Stimulated activated naive CD8-positive, alpha-beta T cell treated with anti-CD3 and anti-CD28 coated beads, Interleukin-15, Interleukin-2, amounts not matched to agents 100 U/mL and 50 U/mL, for 24 hours (primary cell): ENCODE measurements at regions not wholly inside any gene's neighbourhood (a gene's known extent, or its start where the extent isn't known, plus 50 kb on each side); places are given as distances from the start of the nearest gene placed in this dataset.
A peak's percentile ranks its signal among the peaks of the same experiment; 100 is the strongest.
"Not testable (repeated sequence)": the region's sequence is repeated elsewhere in the genome, so short reads cannot be mapped to it uniquely, and the experiment has no call there.

Source experiments
- ATAC-seq: fragments of 150-1000 bp; cut with Tn5 transposase; one replicate; pipeline ENCODE4 v1.10.0; 2021
- DNase-seq: peaks from one replicate; pipeline ENCODE4 v3.0.0; 2021

DNA sequence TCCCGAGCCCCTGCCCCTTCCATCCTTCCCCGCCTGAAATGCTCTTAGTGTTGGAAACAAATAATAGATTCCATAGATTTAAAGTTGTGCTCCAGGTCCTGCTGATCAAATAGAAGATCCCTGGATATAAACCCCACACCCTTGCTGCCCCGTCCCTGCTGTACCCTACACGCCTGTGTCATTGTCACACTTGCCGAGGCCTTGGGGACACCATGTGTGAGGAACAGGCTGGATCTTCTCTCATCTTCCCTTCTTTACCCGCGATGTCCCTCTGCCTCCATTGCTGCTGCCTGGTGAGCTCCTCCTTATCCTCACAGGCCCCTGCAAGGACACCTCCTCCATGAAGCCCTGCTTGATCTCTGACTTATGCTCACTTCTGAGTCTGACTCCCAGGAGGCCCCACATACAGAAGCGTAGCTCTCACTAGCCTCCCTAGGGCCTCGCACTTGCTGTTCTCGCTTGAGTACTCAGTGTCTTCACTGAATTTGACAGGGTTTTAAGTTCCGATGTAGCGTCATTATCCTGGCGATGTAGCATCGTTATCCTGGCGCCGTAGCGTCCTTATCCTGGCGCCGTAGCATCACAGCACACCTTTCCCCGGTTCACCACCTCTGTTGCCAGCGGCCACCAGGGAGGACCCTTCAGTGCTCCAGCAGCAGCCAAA is 221.9 kb downstream of the NDUFA10 start:
- ATAC-seq = no peak
- DNase-seq = no peak

DNA sequence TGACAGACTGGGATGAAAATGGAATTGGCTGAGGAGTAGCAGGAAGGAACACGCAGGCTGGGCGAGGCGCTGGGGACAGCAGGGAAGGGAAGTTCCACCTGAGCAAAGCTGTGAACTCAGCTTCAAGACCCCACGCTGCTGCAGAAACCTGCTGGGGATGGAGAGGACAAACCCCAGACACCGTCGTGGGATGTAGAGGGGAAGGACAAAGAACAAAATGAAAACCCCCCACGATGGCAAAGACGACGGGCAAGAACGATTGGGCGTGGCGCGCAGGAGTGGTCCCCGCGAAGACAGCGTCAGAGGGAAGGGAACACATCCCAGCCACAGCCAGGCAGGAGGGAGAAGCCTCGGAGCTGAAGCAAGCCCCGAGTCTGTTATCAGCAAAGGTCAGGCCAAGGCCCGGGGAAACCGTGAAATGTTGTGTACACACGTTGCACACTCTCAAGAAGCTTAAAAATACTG is 222.9 kb downstream of the NDUFA10 start:
- ATAC-seq = no peak
- no peak for DNase-seq

DNA sequence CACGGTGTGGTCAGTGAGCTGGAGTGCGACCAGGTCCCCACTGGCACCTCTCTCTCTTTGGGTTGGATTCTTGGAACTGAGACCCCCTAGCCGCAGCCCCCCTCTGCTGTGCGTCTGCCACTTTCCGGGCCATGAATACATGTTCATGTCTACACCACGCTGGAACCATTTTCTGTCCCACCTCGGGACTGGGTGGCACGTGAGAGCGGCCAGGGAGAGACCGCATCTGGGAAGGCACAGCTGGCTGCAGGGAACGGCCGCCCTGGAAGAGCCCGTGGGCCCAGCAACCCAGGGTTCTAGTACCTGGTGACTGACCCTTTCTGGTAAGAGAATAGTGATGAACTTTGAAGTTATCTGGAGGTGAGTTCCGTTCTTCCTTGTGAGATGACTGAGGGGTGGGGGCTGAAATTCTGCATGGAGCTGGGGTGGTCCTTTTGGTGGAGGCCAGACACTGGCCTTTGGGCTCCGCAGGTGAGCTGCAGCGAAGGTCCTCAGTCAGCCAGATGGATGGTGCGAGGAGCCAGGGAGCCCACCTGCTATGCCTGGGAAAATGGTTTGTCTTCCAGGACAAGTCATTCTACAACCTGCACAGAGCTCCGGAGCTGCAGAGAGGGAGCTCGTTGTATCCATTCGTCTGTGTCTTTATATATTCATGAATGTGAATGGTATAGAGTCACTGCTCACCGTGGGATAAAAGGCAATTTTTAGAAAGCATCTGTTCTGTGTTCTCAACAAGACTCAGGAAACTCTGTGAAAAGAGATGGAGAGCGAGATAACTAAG is 223.5 kb downstream of the NDUFA10 start:
- no peak for ATAC-seq

DNA sequence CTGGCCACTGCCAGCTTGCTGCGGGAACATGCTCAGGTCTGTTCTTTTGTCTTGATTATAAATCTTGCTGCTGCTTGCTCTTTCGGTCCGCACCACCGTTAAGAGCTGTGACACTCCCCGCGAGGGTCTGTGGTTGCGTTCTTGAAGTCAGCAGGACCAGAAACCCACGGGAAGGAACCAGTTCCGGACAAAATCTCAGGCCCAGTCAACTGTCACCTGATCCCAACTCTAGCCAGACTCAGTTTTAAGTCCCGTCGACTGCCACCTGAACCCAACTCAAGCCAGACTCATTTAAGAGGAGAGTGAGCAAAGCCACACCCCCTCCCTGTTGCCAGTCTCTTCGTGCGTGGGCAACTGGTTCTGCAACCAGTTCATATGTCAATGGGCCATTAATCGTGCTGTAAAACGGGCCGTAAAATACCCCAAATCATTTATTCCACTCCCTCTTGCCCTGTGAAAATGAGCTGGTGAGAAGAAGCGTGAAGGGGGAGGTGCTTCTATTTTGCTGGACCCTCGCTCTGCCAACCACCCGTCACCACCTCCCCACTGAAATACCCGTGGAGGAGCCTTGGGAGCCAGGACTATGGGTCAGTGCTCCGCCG is 224.3 kb downstream of the NDUFA10 start:
- ATAC-seq (no peak), DNase-seq (no peak)

More for the DNA sequence above, 223.5 kb downstream of the NDUFA10 start:
- no peak for DNase-seq

DNA sequence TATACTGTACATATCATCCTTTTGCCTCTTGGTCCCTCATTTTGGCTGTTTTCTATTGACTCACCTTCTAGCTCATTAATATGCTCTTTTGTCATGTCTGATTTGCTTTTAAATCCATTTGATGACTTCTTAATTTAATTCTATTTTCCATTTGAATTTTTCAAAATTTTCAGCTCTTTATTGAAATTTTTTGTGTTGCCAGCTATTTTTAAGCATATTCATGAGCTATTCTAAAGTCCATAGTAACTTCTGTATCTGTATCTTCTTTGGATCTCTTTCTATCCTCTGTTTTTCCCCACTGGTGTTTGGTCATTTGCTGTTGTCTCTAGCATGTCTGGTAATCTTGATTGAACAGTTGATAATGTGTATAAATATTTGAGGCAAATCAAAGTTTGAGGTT is 227.8 kb downstream of the NDUFA10 start:
- no peak for ATAC-seq
- DNase-seq = no peak

DNA sequence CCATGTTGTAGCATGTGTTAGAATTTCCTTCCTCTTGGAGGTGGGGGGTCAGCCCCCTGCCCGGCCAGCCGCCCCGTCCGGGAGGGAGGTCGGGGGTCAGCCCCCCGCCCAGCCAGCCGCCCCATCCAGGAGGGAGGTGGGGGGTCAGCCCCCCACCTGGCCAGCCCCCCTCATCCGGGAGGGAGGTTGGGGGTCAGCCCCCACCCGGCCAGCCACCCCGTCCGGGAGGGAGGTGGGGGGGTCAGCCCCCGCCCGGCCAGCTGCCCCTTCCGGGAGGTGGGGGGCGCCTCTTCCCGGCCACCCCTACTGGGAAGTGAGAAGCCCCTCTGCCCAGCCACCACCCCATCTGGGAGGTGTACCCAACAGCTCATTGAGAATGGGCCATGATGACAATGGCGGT is 229.4 kb downstream of the NDUFA10 start:
- not testable (repeated sequence) for DNase-seq, ATAC-seq

DNA sequence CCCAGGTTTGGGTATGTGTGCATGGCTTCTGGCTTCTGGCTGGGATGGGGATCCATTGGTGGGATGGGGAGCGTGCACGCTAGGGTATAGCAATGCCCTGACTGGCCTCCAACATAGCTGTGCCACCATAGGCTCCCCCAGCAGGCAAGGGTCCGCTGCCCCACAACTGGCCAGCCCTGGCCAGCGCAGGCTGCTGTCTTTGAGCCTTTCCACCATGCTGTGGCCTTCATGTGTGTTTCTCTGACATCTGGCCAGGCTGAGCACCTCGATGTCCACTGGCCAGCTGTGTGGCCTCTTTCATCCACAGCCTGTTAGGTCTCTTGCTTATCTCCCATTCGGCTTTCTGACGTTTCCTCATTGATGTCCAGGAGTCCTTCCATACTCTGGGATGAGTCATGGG is 231.3 kb downstream of the NDUFA10 start:
- ATAC-seq (no peak), DNase-seq (no peak)

DNA sequence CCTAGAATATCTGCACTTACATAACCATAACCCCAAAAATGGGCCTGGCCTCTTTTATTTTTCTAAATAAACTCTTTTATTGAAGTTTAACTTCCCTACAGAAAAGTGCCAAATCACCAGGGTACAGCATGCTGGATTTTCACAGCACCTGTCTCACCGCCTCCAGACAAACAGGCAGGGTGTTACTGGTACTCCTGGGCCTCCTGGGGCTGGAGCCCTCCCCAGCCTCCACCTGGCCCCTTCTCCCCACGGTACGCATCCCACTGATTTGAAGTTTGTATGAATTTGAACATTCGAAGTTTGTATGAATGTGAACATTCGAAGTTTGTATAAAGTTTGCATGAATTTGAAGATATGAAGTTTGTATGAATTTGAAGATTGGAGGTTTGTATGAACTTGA is 232.1 kb downstream of the NDUFA10 start:
- ATAC-seq (no peak), DNase-seq (no peak)

DNA sequence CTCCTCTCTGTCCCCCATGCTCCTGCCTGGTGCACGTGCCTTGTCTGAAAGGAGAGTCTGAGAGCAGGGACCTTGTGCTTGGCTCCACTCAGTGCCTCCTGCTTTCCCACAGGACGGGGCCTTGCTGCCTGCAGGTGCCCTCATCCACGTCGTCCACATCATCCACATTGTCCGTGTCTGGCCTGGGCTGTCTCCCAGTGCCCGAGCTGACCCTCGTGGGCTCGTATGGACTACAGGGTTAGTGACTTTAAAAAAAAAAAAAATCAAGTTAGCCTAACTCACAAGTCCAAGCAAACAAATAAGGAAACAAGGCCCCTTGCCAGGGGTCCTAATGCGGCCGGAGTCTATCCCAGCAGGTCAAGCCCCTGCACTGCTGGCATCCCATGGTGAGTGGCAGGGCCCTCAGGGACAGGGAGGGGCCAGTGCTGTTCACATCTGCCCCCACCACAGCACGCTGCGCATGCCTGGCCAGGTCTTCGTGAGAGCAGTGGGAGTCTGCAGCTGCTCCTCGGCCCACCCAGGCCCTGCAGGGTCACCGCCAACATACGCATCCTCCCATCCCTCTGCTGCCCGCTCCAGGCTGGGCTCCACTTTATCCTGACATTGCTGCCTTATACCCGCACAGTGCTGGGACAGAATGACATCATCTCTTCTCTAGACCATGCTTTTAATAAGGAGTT is 232.6 kb downstream of the NDUFA10 start:
- no peak for DNase-seq
- ATAC-seq = no peak

DNA sequence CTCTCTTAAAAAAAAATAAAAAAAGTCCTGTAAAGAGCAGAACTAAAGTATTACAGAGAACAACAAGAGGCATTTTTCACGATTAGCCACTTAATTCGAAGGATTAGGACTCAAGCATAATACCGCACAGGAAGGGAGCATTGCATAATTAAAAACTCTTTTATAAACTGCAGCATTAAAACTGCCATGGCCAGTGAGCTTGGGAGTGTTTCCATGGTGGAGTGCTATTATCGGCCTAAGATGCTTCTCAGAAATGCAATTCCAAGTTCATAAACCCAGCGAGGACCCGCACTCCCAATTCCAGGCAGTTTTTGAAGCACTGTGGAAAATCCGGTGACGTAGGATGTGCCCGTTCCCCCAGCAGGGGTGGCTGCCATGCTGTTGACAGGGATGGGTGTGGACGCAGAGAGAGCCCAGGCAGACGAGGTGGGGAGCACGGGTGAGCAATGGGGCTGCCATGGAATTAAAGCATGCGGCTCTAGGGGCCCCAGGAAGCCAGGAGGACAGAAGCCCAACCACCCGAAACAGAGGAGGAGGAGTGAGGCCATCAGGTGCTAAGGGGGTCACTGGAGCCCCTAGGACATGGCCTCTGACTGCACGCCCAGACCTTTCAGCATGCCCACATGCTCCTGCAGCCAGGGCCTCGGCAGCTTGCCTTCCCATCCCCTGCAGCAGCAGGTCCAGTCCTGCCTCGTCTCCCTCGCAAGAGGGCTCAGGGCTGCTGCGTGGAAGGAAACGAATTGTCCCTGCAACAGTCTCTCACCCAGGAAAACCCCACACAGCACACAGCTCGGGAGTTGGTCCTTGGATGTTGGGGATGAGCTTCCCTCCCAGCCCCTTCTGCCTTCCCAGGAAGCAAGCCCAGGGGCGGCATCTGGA is 233.4 kb downstream of the NDUFA10 start:
- ATAC-seq = no peak
- no peak for DNase-seq

DNA sequence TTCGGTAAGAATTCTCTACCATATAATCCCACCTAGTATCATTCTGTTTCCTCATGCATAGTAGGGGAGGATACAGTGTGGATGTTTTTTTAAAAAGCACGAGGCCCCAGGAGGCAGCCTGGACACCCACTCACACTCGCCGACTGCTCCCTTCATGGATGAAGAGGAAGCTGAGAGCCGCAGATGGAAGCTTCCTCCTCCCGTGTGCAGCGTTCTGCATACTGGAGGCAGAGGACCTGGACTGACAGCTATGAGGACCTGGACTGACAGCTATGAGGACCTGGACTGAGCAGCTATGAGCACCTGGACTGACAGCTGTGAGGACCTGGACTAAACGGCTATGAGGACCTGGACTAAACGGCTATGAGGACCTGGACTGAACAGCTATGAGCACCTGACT is 234.4 kb downstream of the NDUFA10 start:
- no peak for DNase-seq
- no peak for ATAC-seq

DNA sequence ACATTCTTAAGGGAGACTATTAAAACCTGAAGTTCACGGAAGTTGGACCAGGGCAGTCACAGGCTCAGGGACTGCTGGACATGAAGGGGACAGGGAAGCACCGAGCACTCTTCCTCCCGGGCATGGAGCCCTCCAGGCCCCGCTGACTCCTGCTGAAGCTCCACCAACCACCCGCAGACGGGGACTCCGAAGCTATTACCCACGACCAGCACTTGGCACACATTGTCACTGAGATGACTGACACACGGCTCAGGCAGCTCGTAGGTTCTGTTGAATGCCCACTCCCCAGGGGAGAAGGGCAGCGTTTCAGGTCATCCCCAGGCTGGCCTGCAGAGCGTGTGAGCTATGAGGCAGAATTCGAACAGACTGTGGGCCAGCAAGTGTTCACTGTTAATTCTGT is 234.8 kb downstream of the NDUFA10 start:
- DNase-seq (no peak), ATAC-seq (no peak)

DNA sequence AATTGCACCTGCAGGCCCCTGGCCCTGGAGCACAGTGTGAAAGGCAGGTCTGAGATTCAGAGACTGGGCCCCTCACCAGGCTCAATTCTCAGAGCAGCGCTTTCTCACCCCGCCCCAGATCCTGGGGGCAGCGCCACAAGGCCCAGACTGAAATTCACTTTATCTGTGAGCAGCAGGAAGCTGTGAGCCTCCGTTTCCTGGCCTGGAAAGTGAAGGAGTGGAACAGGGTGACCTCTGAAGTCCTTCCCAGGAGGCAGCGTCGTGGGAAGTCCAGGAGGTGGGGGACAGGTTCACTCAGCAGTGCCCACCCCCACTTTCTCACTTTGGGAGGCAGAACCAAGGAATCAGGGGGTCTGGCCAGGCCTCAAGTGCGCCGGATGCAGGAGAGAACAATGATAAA is 235.4 kb downstream of the NDUFA10 start:
- ATAC-seq (no peak), DNase-seq (no peak)

DNA sequence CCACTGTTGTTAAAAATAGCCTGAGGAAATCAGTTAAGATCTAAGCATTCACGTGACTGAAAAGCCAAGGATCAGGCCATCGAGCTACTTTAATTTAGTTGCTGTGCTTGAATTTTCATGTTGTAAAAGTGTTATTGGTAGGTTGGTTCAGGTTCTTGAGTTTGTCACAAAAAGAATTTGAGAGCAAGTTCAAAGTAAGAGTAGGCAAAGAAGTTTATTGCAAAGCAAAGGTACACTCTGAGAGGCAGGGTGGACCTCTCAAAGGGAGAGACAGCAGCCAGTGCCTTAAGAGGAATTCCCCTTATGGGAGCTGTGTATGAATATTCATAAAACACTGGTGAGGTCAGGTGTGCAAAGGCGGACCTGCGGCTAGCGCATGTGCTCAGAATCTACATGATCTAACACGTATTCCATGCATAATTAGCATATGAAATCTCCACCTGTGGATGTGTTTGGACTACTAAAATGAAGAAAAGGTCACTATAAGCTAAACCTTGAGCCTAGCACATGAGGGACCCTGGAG is 236.5 kb downstream of the NDUFA10 start:
- DNase-seq = no peak

DNA sequence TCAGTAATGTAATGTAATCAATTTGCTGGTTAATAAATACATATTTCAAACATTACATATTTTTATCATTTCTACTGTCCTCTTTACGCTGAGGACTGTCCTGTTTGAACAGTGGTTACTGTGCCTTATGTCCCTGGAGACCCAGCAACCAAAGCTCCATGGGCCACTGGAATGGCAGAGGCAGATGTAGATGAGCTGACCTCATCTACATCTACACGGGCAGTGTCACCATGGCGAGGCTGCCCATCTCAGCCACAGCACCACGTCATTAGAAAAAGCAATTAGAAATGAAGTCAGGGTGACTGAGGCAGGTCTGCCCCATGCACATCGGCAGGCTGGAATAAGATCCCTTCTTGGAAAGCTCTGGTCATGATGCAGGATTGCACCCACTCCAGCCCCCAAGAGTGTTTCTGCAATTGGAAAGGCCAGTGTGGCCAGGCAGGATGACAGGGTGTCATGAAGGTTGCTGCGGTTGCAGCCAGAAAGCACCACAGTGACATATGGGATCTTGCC is 237.5 kb downstream of the NDUFA10 start:
- no peak for DNase-seq
- ATAC-seq = no peak

More for the DNA sequence above, 236.5 kb downstream of the NDUFA10 start:
- no peak for ATAC-seq

DNA sequence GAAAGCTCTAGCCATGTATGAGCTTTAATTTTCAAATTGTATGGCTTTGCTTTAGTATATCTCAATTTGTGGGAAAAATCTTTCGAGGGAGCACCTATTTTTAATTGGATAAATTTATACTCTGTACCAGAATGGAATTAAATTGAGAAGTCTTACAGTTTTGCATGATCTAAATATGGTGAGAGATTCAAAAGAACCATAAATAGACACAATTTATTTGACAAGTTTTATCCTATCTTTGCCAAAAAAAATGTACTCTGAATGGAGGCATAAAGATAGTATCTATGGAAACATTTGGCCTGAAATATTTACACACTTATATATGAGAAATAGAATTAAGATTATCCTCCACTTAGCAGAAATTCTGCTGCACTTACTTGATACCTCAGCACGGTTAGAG is 238.4 kb downstream of the NDUFA10 start:
- DNase-seq (no peak), ATAC-seq (no peak)

DNA sequence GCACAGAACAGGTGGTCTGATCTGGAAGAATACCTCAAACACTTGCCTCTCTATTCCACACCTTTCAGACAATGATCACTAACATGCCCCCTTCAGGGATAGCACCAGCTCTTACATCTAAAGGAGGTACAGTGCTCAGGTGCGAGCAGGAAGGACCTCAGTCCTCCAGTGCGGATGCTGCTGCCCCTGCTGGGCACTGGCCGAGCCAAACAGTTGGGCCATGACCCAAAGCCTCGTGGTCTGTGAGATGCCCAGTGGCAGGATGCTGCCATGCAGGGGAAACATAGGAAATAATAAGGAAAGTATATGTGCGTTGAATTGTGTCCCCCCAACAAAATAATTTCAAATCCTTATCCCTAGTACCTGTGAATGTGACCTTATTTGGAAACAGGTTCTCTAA is 243.7 kb downstream of the NDUFA10 start:
- DNase-seq = no peak
- no peak for ATAC-seq

DNA sequence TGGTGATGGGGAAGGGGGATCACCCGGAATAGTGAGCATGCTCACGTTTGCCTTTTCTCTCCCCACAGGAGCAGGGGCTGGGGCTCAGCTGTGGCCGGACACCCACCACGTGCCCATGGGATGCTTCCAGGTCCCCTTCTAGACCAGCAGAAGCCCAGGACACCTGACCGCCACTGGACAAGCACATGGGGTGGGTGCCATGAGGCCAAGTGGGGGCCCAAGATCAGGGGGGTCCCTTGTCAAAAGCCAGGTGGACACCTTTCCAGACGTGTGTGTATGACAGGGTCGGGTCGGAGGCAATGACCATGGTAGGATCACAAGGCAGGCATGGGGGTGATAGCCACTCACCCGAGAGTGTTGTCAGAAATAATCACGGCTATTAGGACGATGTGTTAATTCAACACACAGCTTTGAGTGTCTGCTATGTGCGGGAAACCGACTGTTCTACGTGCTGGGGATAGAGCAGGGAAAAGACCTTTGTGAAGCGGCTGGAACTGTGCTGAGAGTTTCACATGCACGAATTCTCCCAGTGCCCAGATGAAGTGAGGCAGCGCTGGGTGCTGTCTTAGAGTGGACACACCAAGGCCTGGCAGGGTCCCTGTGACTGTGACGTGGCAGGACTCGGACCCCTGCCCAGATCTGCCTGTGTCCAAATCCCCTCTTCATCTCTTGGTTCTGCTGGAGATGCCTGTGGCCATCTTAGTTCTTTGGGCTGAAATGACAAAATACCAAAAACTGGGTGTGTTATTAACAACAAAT is 244.7 kb downstream of the NDUFA10 start:
- DNase-seq (no peak), ATAC-seq (no peak)

DNA sequence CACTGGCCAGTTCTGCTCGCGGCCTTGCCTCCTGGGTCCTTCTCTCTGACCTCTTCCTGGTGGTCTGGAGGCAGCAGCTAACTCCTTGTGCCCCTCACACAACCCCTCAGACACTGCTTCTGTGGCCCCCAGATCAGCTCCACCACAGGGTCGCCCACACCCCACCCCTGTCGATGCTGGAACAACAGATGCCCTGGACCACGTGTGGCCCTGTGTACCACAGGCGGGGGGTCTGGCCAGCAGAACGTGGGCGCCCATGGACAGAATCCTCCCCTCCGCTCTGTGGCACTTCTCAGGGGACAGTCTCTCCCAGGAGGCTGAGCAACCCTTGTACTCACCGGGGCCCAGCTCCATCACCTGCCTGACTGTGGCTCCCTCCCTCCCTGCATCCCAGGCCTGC is 245.6 kb downstream of the NDUFA10 start:
- ATAC-seq = no peak
- no peak for DNase-seq

DNA sequence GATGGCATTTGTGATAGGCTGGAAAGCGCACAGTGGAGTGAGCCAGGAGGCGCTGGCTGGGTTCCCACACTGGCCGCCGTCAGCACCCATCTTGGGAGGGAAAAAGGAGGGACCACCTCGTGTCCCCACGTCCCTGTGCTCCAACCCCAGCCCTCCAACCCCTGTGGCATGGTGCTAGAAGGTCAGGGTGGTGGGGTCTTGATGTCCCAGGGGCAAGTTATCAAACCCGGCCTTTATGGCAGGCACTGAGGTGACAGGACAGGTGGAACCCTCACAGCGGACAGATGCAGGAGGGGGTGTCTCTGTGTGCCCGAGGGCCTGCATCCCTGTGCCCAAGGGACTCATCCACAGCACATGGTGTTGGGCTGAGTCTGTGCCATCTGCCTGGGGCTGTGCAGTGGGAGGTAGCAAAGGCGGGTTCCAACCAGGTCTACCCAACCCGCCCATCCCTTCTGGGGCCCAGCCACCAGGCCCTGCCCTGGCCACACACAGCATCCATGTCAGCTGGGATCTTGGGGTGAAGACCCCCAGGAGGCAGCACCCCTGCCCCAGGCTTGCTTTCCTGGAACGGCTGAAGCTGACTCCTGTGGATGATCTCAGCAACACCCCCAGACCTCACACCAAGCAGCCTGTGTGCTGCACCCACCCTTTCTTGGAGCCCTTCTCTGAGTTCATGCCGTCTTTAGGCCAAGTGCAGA is 246.1 kb downstream of the NDUFA10 start:
- ATAC-seq (peak; percentile 11), DNase-seq (no peak)
